ENCODE measurements at regions not wholly inside any gene's neighbourhood (a gene's known extent, or its start where the extent isn't known, plus 50 kb on each side); places are given as distances from the start of the nearest gene placed in this dataset.

- Histone ChIP-seq H3K9me3 (no peaks in the 10 kb centered on the region), H3K36me3 (ENCODE audit: low read depth) (no peaks in the 10 kb centered on the region), H3K4me1 (ENCODE audit: low read depth) (no peaks in the 10 kb centered on the region), H3K4me3 (no peak overlapping the region)
- intact Hi-C loops (cut with DNase I, micrococcal nuclease) = no loop called here
- no peak for ATAC-seq
- DNase-seq = no peak
- TF ChIP-seq CTCF (IDR thresholded peaks at IDR 0.05) = no peak
These were observed 855.0 kb downstream of the EPHA7 start for GRCh38 chr6:92564376-92564775.

- Histone ChIP-seq H3K9me3 (no peaks in the 10 kb centered on the region), H3K4me3 (no peak overlapping the region), H3K4me1 (ENCODE audit: low read depth) (no peaks in the 10 kb centered on the region), H3K36me3 (ENCODE audit: low read depth) (no peaks in the 10 kb centered on the region)
- ATAC-seq (no peak), DNase-seq (no peak)
- intact Hi-C loops (cut with DNase I, micrococcal nuclease) = no loop called here
- no peak for TF ChIP-seq CTCF (IDR thresholded peaks at IDR 0.05)
These were observed 859.7 kb downstream of the EPHA7 start for GRCh38 chr6:92559611-92560010.

- no peak for DNase-seq
These were observed 860.4 kb downstream of the EPHA7 start for GRCh38 chr6:92559003-92559402.

GRCh38 chr6:92550501-92550900 lies 868.9 kb downstream of the EPHA7 start:
- no peaks in the 10 kb centered on the region for H3K9me3 ChIP-seq
- H3K4me3 ChIP-seq = no peak overlapping the region
- H3K4me1 ChIP-seq (ENCODE audit: low read depth) = no peaks in the 10 kb centered on the region
- ATAC-seq = no peak
- DNase-seq = no peak
- TF ChIP-seq CTCF (IDR thresholded peaks at IDR 0.05) = no peak
- H3K36me3 ChIP-seq (ENCODE audit: low read depth) = no peaks in the 10 kb centered on the region
- intact Hi-C loops (cut with DNase I, micrococcal nuclease) = no loop called here

More at GRCh38 chr6:92559003-92559402, 860.4 kb downstream of the EPHA7 start:
- no peak overlapping the region for H3K4me3 ChIP-seq
- no peak for ATAC-seq
- no peaks in the 10 kb centered on the region for H3K9me3 ChIP-seq
- no peaks in the 10 kb centered on the region for H3K4me1 ChIP-seq (ENCODE audit: low read depth)
- no peaks in the 10 kb centered on the region for H3K36me3 ChIP-seq (ENCODE audit: low read depth)
- intact Hi-C loops (cut with DNase I, micrococcal nuclease) = no loop called here
- no peak for TF ChIP-seq CTCF (IDR thresholded peaks at IDR 0.05)

GRCh38 chr6:92545861-92546260 lies 873.5 kb downstream of the EPHA7 start:
- DNase-seq (no peak), ATAC-seq (no peak)
- Histone ChIP-seq H3K36me3 (ENCODE audit: low read depth) (no peaks in the 10 kb centered on the region), H3K4me3 (no peak overlapping the region), H3K4me1 (ENCODE audit: low read depth) (no peaks in the 10 kb centered on the region), H3K9me3 (no peaks in the 10 kb centered on the region)
- intact Hi-C loops (cut with DNase I, micrococcal nuclease) = no loop called here
- TF ChIP-seq CTCF (IDR thresholded peaks at IDR 0.05) = no peak

- intact Hi-C loops (cut with DNase I, micrococcal nuclease) = no loop called here
- no peaks in the 10 kb centered on the region for H3K36me3 ChIP-seq (ENCODE audit: low read depth)
These were observed 877.8 kb downstream of the EPHA7 start for GRCh38 chr6:92541448-92542060.

More at GRCh38 chr6:92541448-92542060, 877.8 kb downstream of the EPHA7 start:
- ATAC-seq (no peak), DNase-seq (no peak)
- Histone ChIP-seq H3K4me3 (no peak overlapping the region), H3K4me1 (ENCODE audit: low read depth) (no peaks in the 10 kb centered on the region), H3K9me3 (no peaks in the 10 kb centered on the region)
- no peak for TF ChIP-seq CTCF (IDR thresholded peaks at IDR 0.05)
